ENCODE measurements at regions not wholly inside any gene's neighbourhood (a gene's known extent, or its start where the extent isn't known, plus 50 kb on each side); places are given as distances from the start of the nearest gene placed in this dataset.

- Histone ChIP-seq H3K27ac (ENCODE audit: low read length) (no peak overlapping the region), H3K9ac (ENCODE audit: low read length) (no peak overlapping the region), H3F3A (ENCODE audit: insufficient read depth, low read length, poor library complexity, severe bottlenecking) (no peaks in the 10 kb centered on the region), H3K36me3 (ENCODE audit: insufficient read depth, low read length) (no peaks in the 10 kb centered on the region), H4K20me1 (ENCODE audit: insufficient read depth) (no peaks in the 10 kb centered on the region), H2AFZ (ENCODE audit: low read depth, low read length) (no peak overlapping the region), H3K79me2 (replicated peaks; ENCODE audit: insufficient read depth, low read length) (no peaks in the 10 kb centered on the region), H3K4me2 (ENCODE audit: low read length) (no peak overlapping the region), H3K27me3 (ENCODE audit: insufficient read depth, low read depth, low read length) (no peaks in the 10 kb centered on the region), H3K9me3 (ENCODE audit: low read length) (no peaks in the 10 kb centered on the region), H3K4me3 (ENCODE audit: low read length) (no peak overlapping the region), H3K9me2 (ENCODE audit: insufficient read depth, low read length) (no peaks in the 10 kb centered on the region)
- TF ChIP-seq MXI1 (conservative IDR thresholded peaks at IDR 0.05; ENCODE audit: poor library complexity, severe bottlenecking), result no peak
- no peak for TF ChIP-seq POLR2AphosphoS5 (IDR thresholded peaks at IDR 0.05)
- no peak for TF ChIP-seq TAF1 (IDR thresholded peaks at IDR 0.05; ENCODE audit: low read depth)
- TF ChIP-seq, protein P1, sequence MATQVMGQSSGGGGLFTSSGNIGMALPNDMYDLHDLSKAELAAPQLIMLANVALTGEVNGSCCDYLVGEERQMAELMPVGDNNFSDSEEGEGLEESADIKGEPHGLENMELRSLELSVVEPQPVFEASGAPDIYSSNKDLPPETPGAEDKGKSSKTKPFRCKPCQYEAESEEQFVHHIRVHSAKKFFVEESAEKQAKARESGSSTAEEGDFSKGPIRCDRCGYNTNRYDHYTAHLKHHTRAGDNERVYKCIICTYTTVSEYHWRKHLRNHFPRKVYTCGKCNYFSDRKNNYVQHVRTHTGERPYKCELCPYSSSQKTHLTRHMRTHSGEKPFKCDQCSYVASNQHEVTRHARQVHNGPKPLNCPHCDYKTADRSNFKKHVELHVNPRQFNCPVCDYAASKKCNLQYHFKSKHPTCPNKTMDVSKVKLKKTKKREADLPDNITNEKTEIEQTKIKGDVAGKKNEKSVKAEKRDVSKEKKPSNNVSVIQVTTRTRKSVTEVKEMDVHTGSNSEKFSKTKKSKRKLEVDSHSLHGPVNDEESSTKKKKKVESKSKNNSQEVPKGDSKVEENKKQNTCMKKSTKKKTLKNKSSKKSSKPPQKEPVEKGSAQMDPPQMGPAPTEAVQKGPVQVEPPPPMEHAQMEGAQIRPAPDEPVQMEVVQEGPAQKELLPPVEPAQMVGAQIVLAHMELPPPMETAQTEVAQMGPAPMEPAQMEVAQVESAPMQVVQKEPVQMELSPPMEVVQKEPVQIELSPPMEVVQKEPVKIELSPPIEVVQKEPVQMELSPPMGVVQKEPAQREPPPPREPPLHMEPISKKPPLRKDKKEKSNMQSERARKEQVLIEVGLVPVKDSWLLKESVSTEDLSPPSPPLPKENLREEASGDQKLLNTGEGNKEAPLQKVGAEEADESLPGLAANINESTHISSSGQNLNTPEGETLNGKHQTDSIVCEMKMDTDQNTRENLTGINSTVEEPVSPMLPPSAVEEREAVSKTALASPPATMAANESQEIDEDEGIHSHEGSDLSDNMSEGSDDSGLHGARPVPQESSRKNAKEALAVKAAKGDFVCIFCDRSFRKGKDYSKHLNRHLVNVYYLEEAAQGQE (IDR thresholded peaks at IDR 0.05; ENCODE audit: borderline replicate concordance), result no peak
These were observed 74.6 kb upstream of the GALNT5 start for GRCh38 chr2:157182834-157183396.

DNA sequence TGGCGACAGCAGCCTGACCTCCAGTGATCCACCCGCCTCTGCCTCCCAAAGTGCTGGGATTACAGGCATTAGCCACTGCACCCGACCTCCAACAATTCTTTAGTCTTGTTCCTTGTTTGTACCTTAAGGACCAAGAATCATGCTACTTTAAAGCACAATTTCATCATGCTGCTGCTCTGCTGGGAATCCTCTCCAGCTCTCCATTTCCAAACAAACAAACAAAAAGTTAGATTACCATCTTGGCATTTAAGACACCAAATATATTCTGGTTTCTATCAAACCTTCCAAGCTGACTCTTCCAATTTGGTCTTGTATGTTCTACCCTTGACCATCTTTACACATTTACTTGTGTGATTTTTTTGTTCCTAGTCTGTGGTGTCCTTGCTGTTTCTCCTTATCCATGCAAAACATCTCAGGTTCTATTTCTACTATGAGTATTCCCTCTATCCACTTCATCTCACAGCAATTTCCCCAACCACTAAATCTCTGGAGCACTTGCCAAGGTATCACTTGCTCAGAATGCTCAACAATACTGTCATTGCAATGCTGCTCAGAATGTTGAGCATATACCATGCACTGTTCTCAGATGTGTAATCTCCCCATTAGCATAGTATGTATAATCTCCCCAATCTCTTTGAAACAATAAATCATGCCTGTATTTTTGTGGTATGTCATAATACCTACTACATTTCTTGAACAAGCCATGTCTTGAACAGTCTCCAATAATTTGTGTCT, 73.2 kb upstream of the GALNT5 start:
- Histone ChIP-seq H2AFZ (ENCODE audit: low read depth, low read length) (no peak overlapping the region), H3K36me3 (ENCODE audit: insufficient read depth, low read length) (no peaks in the 10 kb centered on the region), H3F3A (ENCODE audit: insufficient read depth, low read length, poor library complexity, severe bottlenecking) (no peaks in the 10 kb centered on the region), H3K9ac (ENCODE audit: low read length) (no peak overlapping the region), H3K27ac (ENCODE audit: low read length) (no peak overlapping the region), H3K9me2 (ENCODE audit: insufficient read depth, low read length) (no peaks in the 10 kb centered on the region), H3K9me3 (ENCODE audit: low read length) (no peaks in the 10 kb centered on the region), H3K4me3 (ENCODE audit: low read length) (no peak overlapping the region), H3K4me2 (ENCODE audit: low read length) (no peak overlapping the region), H4K20me1 (ENCODE audit: insufficient read depth) (no peaks in the 10 kb centered on the region), H3K27me3 (ENCODE audit: insufficient read depth, low read depth, low read length) (no peaks in the 10 kb centered on the region), H3K79me2 (replicated peaks; ENCODE audit: insufficient read depth, low read length) (no peaks in the 10 kb centered on the region)
- TF ChIP-seq MXI1 (conservative IDR thresholded peaks at IDR 0.05; ENCODE audit: poor library complexity, severe bottlenecking), result no peak
- TF ChIP-seq SMC3 (conservative IDR thresholded peaks at IDR 0.05; ENCODE audit: poor library complexity), result no peak
- no peak for TF ChIP-seq EP300 (conservative IDR thresholded peaks at IDR 0.05; ENCODE audit: poor library complexity, severe bottlenecking)
- no peak for TF ChIP-seq EZH2 (IDR thresholded peaks at IDR 0.05; ENCODE audit: borderline replicate concordance, insufficient read depth, low read length, poor library complexity, severe bottlenecking)
- TF ChIP-seq CTCF (IDR thresholded peaks at IDR 0.05; ENCODE audit: poor library complexity, severe bottlenecking), result no peak
- no peak for TF ChIP-seq RAD21 (conservative IDR thresholded peaks at IDR 0.05)
- no peak for TF ChIP-seq POLR2AphosphoS5 (IDR thresholded peaks at IDR 0.05)
- TF ChIP-seq, protein P1 (IDR thresholded peaks at IDR 0.05; ENCODE audit: borderline replicate concordance), result no peak
- TF ChIP-seq TAF1 (IDR thresholded peaks at IDR 0.05; ENCODE audit: low read depth), result no peak
